ENCODE measurements at regions not wholly inside any gene's neighbourhood (a gene's known extent, or its start where the extent isn't known, plus 50 kb on each side); places are given as distances from the start of the nearest gene placed in this dataset.

- TF ChIP-seq CTCF (conservative IDR thresholded peaks at IDR 0.05; ENCODE audit: low read depth, low read length): no peak
- no peak for TF ChIP-seq EZH2 (IDR thresholded peaks at IDR 0.05; ENCODE audit: borderline replicate concordance, low read depth, low read length, poor library complexity, severe bottlenecking)
Observed at GRCh38 chr5:112660359-112660758, 77.3 kb upstream of the APC start.

Measured in A673 (cell line).